GM18858 (cell line): ENCODE measurements at regions not wholly inside any gene's neighbourhood (a gene's known extent, or its start where the extent isn't known, plus 50 kb on each side); places are given as distances from the start of the nearest gene placed in this dataset.
A peak's percentile ranks its signal among the peaks of the same experiment; 100 is the strongest.
"Not testable (repeated sequence)": the region's sequence is repeated elsewhere in the genome, so short reads cannot be mapped to it uniquely, and the experiment has no call there.

ENCODE experiments used
- ATAC-seq: cut with Tn5 transposase; IDR thresholded peaks from one replicate; pipeline ENCODE4 v1.9.1; 2021; ENCODE audit not compliant: unreplicated experiment

GRCh38 chr5:101404531-101404930 is 501.4 kb upstream of the ST8SIA4 start:
- no peak for ATAC-seq

GRCh38 chr5:101393795-101394450 is 490.8 kb upstream of the ST8SIA4 start:
- no peak for ATAC-seq

DNA sequence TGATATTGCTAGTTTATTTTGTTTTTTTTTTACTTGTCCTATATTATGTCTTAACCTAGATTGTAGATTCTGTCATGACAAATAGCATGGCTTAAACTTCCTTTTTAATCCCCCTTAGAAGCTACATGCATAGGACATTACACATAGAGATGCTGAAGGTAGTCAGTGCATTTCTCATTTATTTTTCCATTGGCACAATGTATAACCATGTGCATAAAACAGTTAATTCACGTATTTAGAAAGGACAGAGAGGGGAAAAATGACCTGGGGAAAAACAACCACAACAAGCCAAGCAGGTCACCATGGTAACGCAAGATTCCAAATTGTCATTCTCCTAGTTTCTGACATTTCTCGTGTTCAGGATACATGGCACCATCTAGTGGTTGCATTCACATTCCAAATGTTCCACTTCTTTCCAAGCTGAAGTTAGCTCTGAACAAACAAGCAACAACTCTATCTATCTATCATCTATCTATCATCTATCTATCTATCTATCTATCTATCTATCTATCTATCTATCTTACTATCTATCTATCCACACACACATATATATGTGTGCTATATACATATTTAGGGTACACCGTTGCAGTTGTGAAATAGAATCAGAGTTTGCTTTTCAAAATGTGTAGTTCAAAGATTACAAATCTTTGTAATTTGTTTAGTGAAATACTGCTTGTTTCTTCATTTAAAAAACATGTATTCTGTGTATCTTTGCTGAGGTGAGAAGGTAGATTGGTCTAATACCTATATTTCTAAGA is 487.2 kb upstream of the ST8SIA4 start:
- peak; percentile 62 for ATAC-seq

- no peak for ATAC-seq
Measured at GRCh38 chr5:101385276-101385675, 482.2 kb upstream of the ST8SIA4 start.

- ATAC-seq, result no peak
Measured at GRCh38 chr5:101370181-101370580, 467.1 kb upstream of the ST8SIA4 start.

DNA sequence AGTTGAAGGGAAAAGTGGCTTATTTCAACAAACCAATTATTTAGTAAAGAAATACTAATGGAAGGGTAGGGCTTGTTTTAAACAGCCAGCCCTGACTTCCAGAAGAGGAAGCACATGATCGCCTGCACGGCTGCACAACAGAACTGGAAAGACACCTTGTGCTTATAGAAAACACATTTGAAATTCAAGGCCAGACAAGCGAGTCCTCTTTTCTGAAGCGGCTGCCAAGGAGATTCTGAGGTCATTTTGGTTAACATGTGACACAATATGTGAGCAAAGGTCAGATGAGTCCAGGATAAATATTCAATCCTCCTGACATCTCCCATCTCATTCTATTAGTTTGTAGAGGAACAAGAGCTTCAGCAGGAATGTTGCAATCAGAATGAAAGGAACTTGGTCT is 461.4 kb upstream of the ST8SIA4 start:
- no peak for ATAC-seq

- no peak for ATAC-seq
Measured at GRCh38 chr5:101362067-101362466, 459.0 kb upstream of the ST8SIA4 start.

GRCh38 chr5:101346906-101347305 is 443.8 kb upstream of the ST8SIA4 start:
- ATAC-seq, result no peak

DNA sequence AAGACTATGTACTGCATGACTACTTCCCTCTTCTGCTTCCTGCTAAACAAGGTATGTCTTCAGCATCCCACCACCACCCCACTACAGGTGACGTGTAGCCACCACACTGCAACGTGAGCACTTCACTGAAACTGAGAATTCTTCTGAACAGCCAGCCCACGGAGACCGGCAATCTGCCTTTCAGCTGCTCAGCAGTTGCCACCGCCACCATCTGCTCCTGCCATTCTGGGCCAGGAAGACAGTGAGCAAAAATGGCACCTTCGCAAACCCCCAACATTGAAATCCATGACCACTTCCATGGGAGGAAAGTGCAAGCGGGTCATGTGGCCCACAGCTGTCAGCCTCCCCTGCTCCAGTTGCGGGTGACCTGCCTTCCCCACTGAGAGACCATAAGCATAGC is 443.4 kb upstream of the ST8SIA4 start:
- ATAC-seq, result no peak

- no peak for ATAC-seq
Measured at GRCh38 chr5:101338226-101338625, 435.1 kb upstream of the ST8SIA4 start.

DNA sequence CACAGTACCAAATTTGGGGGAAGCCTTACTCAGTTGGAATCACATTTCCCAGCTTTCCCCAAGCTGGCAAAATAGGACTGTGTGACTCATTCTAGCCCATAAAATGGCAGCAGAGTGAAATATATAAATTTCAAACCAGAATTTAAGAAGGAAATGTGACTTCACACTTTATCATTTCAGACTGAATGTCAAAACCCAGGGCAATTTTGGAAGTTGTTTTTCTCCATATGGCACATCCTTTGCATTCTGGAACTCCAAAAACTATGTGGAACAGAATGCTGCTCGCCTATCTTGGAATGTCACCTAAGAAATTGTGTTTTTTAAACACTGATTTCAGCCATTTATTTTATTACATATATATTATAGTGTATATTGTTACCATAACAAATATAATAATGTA is 424.7 kb upstream of the ST8SIA4 start:
- no peak for ATAC-seq

- ATAC-seq, result no peak
Measured at GRCh38 chr5:101326766-101327165, 423.7 kb upstream of the ST8SIA4 start.

- ATAC-seq, result not testable (repeated sequence)
Measured at GRCh38 chr5:101316401-101316800, 413.3 kb upstream of the ST8SIA4 start.

DNA sequence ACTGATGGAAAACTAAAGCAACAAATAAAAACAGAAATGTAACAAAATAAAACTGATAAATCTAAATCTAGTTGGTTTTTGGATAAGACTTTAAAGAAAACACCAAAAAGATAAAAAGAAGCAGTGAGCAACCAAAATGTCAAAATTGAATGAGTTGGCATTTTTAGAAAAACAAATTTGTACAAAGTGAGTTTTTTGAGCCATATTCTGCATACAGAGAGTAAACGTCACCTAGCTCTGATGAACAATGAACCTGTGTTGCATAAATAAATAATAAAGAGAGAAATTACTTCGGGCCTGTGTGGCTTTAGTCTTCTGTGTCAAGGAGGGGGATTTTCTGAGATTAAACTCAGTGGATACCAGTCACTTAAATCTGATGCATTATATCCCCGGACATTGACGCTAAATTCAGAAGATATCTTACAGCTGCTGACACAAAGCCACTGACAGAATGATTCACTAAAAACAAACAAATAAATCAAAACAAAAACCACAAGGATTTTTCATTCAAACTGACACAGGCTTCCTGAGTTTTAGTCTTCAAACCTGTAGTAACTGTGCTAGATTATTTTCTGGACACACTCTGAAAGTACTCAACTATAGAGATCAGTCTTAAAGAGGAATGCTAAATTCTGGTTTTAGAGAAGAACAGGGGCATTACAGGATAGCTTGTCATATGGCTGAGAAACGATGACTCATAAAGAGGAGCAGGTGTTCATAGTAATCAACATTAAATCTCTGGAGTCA is 403.5 kb upstream of the ST8SIA4 start:
- no peak for ATAC-seq

GRCh38 chr5:101296477-101296876 is 393.4 kb upstream of the ST8SIA4 start:
- no peak for ATAC-seq

DNA sequence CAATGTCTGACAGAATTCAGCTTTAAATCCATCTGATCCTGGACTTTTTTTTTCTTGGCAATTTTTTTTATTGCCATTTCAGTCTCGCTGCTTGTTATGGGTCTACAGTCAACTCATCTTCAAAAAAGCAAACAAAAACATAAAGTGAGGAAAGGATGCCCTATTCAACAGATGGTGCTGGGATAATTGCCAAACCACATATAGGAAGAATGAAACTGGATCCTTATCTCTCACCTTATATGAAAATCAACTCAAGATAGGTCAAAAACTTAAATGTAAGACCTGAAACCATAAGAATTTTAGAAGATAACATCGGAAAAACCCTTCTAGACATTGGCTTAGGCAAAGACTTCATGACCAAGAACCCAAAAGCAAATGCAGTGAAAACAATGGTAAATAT is 389.1 kb upstream of the ST8SIA4 start:
- ATAC-seq, result no peak

DNA sequence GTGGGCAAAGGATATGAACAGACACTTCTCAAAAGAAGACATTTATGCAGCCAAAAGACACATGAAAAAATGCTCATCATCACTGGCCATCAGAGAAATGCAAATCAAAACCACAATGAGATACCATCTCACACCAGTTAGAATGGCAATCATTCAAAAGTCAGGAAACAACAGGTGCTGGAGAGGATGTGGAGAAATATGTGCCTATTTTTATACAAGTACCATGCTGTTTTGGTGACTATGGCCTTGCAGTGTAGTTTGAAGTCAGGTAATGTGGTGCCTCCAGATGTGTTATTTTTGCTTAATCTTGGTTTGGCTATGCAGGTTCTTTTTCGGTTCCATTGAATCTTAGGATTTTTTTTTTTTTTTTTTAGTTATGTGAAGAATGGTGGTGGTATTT is 387.7 kb upstream of the ST8SIA4 start:
- not testable (repeated sequence) for ATAC-seq

DNA sequence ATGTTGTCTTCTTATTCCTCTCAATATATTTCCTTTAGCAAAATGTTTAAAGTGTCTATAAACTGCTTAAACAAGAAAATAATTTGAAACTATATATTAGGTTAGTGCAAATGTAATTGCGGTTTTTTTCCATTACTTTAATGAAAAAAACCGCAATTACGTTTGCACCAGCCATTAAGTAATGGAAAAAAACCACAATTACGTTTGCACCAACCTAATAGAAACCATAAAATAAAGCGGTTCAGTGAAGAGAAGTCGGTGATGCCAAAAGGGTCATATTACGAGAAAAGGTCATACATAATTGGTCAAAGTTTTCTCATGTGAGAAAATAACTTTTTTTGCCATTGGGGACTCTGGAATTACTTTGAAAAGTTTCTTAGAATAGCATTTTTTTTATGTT is 385.6 kb upstream of the ST8SIA4 start:
- ATAC-seq, result no peak

- no peak for ATAC-seq
Measured at GRCh38 chr5:101284736-101285375, 381.8 kb upstream of the ST8SIA4 start.

DNA sequence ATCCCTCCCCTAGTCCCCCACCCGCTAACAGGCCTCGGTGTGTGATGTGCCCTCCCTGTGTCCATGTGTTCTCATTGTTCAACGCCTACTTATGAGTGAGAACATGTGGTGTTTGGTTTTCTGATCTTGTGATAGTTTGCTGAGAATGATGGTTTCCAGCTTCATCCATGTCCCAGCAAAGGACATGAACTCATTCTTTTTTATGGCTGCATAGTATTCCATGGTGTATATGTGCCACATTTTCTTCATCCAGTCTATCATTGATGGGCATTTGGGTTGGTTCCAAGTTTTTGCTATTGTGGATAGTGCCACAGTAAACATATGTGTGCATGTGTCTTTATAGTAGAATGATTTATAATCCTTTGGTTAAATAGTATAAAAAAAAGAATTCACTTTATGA is 380.9 kb upstream of the ST8SIA4 start:
- not testable (repeated sequence) for ATAC-seq

- ATAC-seq, result no peak
Measured at GRCh38 chr5:101278917-101279316, 375.8 kb upstream of the ST8SIA4 start.
